GM19438 (cell line): ENCODE measurements at regions not wholly inside any gene's neighbourhood (a gene's known extent, or its start where the extent isn't known, plus 50 kb on each side); places are given as distances from the start of the nearest gene placed in this dataset.
"Not testable (repeated sequence)": the region's sequence is repeated elsewhere in the genome, so short reads cannot be mapped to it uniquely, and the experiment has no call there.

Experiments
- ATAC-seq: cut with Tn5 transposase; IDR thresholded peaks from one replicate; pipeline ENCODE4 v1.9.1; 2021; ENCODE audit warnings: low read depth; ENCODE audit not compliant: unreplicated experiment

- not testable (repeated sequence) for ATAC-seq
Measured at GRCh38 chr1:220475608-220476007, 52.3 kb upstream of the MARK1 start.

GRCh38 chr1:220475141-220475540 lies 52.8 kb upstream of the MARK1 start:
- not testable (repeated sequence) for ATAC-seq

GRCh38 chr1:220473440-220473839 lies 54.5 kb upstream of the MARK1 start:
- ATAC-seq = no peak

- ATAC-seq = no peak
Measured at GRCh38 chr1:220462752-220463151, 65.2 kb upstream of the MARK1 start.

GRCh38 chr1:220458936-220459335 lies 69.0 kb upstream of the MARK1 start:
- no peak for ATAC-seq

- no peak for ATAC-seq
Measured at GRCh38 chr1:220457957-220458609, 69.9 kb upstream of the MARK1 start.

- ATAC-seq = no peak
Measured at GRCh38 chr1:220455559-220455958, 72.4 kb upstream of the MARK1 start.

GRCh38 chr1:220454155-220454777 lies 73.7 kb upstream of the MARK1 start:
- no peak for ATAC-seq

- ATAC-seq = no peak
Measured at GRCh38 chr1:220453371-220453770, 74.6 kb upstream of the MARK1 start.

- ATAC-seq = no peak
Measured at GRCh38 chr1:220451532-220451931, 76.4 kb upstream of the MARK1 start.

- ATAC-seq = no peak
Measured at GRCh38 chr1:220450927-220451326, 77.0 kb upstream of the MARK1 start.

GRCh38 chr1:220448217-220448616 lies 79.7 kb upstream of the MARK1 start:
- ATAC-seq = peak; percentile 58

GRCh38 chr1:220444586-220444985 lies 83.3 kb upstream of the MARK1 start:
- ATAC-seq = not testable (repeated sequence)

GRCh38 chr1:220441211-220441610 lies 86.7 kb upstream of the MARK1 start:
- no peak for ATAC-seq

GRCh38 chr1:220438741-220439140 lies 89.2 kb upstream of the MARK1 start:
- no peak for ATAC-seq

GRCh38 chr1:220432408-220432807 lies 95.5 kb upstream of the MARK1 start:
- no peak for ATAC-seq

GRCh38 chr1:220431554-220432239 lies 96.2 kb upstream of the MARK1 start:
- ATAC-seq = no peak

GRCh38 chr1:220430586-220430985 lies 97.3 kb upstream of the MARK1 start:
- ATAC-seq = no peak

GRCh38 chr1:220430059-220430458 lies 97.9 kb upstream of the MARK1 start:
- no peak for ATAC-seq

GRCh38 chr1:220426989-220427388 lies 100.9 kb upstream of the MARK1 start:
- no peak for ATAC-seq

- no peak for ATAC-seq
Measured at GRCh38 chr1:220425852-220426251, 102.1 kb upstream of the MARK1 start.

GRCh38 chr1:220421508-220421907 lies 106.4 kb upstream of the MARK1 start:
- no peak for ATAC-seq
